Activated T-cell treated with anti-CD3 and anti-CD28 coated beads, Interleukin-2, amount 50 U/mL, for 72 hours (primary cell): ENCODE measurements at regions not wholly inside any gene's neighbourhood (a gene's known extent, or its start where the extent isn't known, plus 50 kb on each side); places are given as distances from the start of the nearest gene placed in this dataset.

Experiments used
- ATAC-seq, 2 donors: fragments of 150-1000 bp; cut with Tn5 transposase; replicated peaks in 1 of 2; 2 replicates each; pipeline ENCODE4 v1.10.0; 2021; ENCODE audit warnings: moderate library complexity in 2 of 2, mild to moderate bottlenecking in 1 of 2
- DNase-seq, 2 donors: peaks; one replicate each; pipeline ENCODE4 v3.0.0; 2021 to 2022; ENCODE audit warnings: mixed read lengths in 1 of 2
- H3K27ac Mint-ChIP-seq: one replicate; pipeline ENCODE4 v1.8.0; 2022; ENCODE audit warnings: mild to moderate bottlenecking, moderate library complexity, mixed read lengths
- H3K27me3 Mint-ChIP-seq: one replicate; pipeline ENCODE4 v1.8.0; 2022; ENCODE audit warnings: low read depth, mixed read lengths
- H3K36me3 Mint-ChIP-seq, 2 donors: one replicate each; pipeline ENCODE4 v1.8.0; 2022; ENCODE audit warnings: mixed read lengths in 2 of 2, mild to moderate bottlenecking in 1 of 2; ENCODE audit not compliant: insufficient read depth in 2 of 2
- H3K4me1 Mint-ChIP-seq: one replicate; pipeline ENCODE4 v1.8.0; 2022; ENCODE audit warnings: low read depth, mixed read lengths
- H3K4me3 Mint-ChIP-seq, 2 donors: one replicate each; pipeline ENCODE4 v1.8.0; 2022; ENCODE audit warnings: mild to moderate bottlenecking in 2 of 2, mixed read lengths in 2 of 2, moderate library complexity in 2 of 2
- H3K9me3 Mint-ChIP-seq, 2 donors: one replicate each; pipeline ENCODE4 v1.8.0; 2022; ENCODE audit warnings: mixed read lengths in 2 of 2

DNA sequence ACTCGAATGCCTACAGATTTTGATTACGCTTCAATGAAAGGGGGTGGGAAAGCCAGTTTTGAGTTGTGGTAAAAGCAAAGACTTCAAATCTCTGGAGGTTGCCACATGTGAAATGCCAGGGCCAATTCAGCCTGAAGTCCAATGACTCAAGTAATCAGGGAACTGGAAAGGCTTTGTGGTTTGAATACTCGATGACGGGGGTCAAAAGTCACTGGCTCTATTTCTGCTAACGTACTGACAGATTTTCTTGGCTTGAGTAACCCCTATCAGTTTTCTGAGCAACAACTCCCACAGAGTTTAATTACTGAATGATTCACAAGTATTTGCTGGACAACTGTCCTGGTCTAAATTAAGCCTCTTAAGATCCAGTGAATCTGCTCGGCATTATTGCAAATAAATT is 152.2 kb downstream of the SIPA1L2 start:
- no peak for ATAC-seq
- no peak overlapping the region for H3K27ac Mint-ChIP-seq
- H3K4me1 Mint-ChIP-seq = no peaks in the 10 kb centered on the region
- H3K4me3 Mint-ChIP-seq = no peak overlapping the region
- no peaks in the 10 kb centered on the region for H3K9me3 Mint-ChIP-seq
- no peak for DNase-seq
- no peaks in the 10 kb centered on the region for H3K27me3 Mint-ChIP-seq
- peaks cover 0 to 5% of the 10 kb centered on the region in 2 donors for H3K36me3 Mint-ChIP-seq

DNA sequence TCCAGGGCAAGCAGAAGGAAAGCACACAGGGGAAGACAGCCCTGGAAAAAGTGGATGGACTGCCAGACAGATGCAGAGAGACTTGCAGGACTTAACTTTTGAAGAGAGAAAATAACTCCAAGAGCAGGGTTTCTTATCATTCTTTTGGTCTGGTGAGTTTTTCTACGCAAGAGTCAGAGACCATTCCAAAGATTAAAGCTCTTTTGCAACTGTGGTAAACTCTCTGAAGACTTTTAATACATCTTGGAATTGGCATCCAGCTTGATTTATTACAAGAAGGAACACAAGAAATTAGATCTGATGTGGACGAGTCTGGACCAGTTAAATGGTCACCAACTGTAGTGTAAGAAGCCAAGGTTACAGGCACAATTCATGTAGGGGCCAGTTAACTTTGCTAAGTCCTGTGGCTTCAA is 153.4 kb downstream of the SIPA1L2 start:
- DNase-seq (no peak), ATAC-seq (no peak)
- no peaks in the 10 kb centered on the region for H3K4me1 Mint-ChIP-seq
- H3K36me3 Mint-ChIP-seq = peaks cover 0 to 4% of the 10 kb centered on the region in 2 donors
- no peaks in the 10 kb centered on the region for H3K9me3 Mint-ChIP-seq
- H3K4me3 Mint-ChIP-seq = no peak overlapping the region
- H3K27ac Mint-ChIP-seq = no peak overlapping the region
- H3K27me3 Mint-ChIP-seq = no peaks in the 10 kb centered on the region

DNA sequence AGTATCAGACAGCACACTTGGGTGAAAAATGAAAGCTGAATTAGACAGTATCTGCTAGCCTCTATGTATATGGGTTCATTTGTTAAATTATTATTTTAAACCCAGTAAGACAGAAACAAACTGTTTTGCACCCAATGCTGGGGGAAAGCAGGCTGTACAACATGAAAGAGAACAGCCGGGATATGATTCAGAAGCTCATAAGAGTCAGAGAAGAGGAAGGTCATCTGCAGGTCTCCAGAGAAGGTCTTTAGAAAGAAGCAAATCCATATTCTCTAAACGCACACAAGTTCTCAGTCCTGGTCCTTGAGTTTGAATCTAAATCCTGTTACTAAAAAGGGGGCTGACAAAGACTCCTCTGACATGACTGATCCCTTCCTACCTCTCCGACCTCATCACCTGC is 155.1 kb downstream of the SIPA1L2 start:
- peaks cover 0 to 1% of the 10 kb centered on the region in 2 donors for H3K36me3 Mint-ChIP-seq
- no peak for ATAC-seq

DNA sequence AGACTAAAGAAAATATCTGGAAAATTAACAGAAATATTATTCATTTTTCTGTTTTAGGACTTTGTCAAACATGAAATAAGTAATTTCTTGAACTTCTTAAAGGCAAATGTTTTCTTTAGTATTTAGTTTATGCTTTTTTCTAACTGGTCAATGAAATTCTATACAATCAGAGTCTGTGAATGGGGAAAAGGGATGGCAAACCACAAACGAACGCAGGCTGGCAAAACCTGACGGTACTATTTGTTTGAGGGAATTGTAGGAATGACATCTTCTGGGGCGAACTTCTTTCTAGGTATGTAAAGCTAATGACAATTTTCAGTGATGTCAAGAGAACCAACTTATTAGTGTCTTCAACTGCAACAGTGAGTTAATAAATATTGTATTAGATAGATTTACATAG is 156.0 kb downstream of the SIPA1L2 start:
- Mint-ChIP-seq H3K27me3 (no peaks in the 10 kb centered on the region), H3K36me3 (peaks cover 0 to 1% of the 10 kb centered on the region in 2 donors), H3K4me3 (no peak overlapping the region), H3K9me3 (no peaks in the 10 kb centered on the region), H3K27ac (no peak overlapping the region), H3K4me1 (peaks cover 6% of the 10 kb centered on the region)
- ATAC-seq (no peak), DNase-seq (no peak)

More for the DNA sequence above, 155.1 kb downstream of the SIPA1L2 start:
- no peak for DNase-seq
- H3K27ac Mint-ChIP-seq = no peak overlapping the region
- H3K4me1 Mint-ChIP-seq = peaks cover 6% of the 10 kb centered on the region
- no peaks in the 10 kb centered on the region for H3K9me3 Mint-ChIP-seq
- H3K27me3 Mint-ChIP-seq = no peaks in the 10 kb centered on the region
- no peak overlapping the region for H3K4me3 Mint-ChIP-seq

DNA sequence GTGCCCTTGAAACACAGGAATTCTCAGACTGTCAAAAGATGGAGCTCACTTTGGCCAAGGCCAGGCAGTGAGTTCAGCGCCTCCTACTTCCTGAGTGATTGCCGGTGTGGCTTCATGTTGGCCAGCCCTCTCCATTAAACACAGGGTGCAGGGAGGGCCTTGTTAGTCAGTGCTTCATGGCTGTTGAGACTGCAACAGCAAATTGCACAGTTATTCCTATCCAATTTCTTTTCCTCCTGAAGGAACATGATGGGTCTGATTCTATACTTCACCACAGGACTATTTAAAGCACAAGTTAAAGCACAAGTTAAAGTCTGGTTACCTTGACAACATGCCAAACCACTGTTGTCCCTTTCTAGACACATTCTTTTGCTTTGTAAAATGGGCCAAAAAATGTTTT is 156.6 kb downstream of the SIPA1L2 start:
- H3K4me1 Mint-ChIP-seq = peaks cover 6% of the 10 kb centered on the region
- H3K4me3 Mint-ChIP-seq = no peak overlapping the region
- no peaks in the 10 kb centered on the region for H3K27me3 Mint-ChIP-seq
- DNase-seq (no peak), ATAC-seq (no peak)
- no peaks in the 10 kb centered on the region for H3K9me3 Mint-ChIP-seq
- peaks cover 0 to 1% of the 10 kb centered on the region in 2 donors for H3K36me3 Mint-ChIP-seq
- H3K27ac Mint-ChIP-seq = no peak overlapping the region

DNA sequence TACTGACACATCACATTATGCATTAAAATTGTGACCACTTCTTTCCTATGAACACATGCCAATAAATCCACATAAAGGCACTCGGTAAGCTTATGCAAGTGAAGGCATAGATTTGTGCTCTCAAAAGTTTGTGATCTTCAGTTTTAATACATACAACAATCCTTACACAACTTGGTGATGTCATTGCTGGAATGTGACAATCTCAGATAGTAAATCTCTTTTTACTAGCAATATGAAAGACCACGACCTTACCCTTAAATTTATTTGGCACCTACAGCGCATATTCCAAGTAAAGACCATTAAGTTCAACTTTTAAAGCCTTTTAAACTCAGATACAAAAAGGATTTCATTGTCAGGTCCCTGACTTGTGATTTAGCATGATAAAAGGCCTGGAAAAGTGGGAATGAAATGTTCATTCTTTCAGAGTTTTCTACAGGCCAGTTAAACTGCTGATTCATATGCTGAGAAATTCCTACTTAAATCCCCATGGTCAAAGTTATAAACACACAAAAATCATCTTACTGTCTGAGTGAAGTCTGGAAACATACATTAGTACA is 157.4 kb downstream of the SIPA1L2 start:
- no peak overlapping the region for H3K4me3 Mint-ChIP-seq
- H3K27ac Mint-ChIP-seq = no peak overlapping the region
- peaks cover 6% of the 10 kb centered on the region for H3K4me1 Mint-ChIP-seq
- H3K9me3 Mint-ChIP-seq = no peaks in the 10 kb centered on the region
- ATAC-seq = no peak
- no peaks in the 10 kb centered on the region for H3K27me3 Mint-ChIP-seq
- H3K36me3 Mint-ChIP-seq = peaks cover 0 to 1% of the 10 kb centered on the region in 2 donors
- no peak for DNase-seq

DNA sequence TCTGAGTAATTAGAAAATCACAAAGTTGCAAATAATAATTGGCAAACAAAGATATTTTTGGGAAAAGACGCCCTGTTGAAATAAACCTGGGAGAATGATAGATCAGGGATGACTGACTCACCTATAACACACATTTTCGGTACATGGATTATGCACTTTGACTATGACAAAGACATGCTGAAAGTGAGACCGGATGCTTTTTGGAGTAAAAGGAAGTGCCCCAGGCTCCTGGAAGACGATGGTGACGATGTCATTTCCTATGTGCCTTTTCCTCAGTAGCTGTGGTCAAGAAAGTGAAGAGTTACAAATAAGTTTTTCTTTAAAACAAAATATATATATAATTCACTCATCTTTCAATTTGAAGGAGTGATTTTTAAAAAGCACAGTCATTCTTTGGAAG is 158.7 kb downstream of the SIPA1L2 start:
- no peak for ATAC-seq
- no peak for DNase-seq
- no peaks in the 10 kb centered on the region for H3K27me3 Mint-ChIP-seq

DNA sequence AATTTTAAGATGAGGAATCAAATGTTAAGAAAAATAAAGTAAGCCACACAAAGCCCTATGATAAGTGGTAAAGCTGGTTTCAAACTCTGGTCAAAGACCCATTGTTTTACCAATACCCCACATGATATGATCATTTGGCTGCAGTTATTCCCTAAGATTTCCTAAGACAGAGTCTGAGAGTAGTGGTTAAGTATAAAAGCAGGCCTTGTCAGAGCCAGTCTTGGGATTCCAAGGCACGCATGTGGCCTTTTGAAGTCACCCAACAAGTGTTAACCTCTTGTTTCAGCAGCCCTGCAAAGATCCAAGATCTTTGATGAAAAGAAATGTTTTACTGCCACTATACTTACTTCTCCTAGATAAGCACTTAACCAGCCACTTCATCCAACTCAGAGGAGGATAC is 159.2 kb downstream of the SIPA1L2 start:
- no peaks in the 10 kb centered on the region for H3K27me3 Mint-ChIP-seq
- ATAC-seq (no peak), DNase-seq (no peak)
- H3K27ac Mint-ChIP-seq = no peak overlapping the region
- H3K9me3 Mint-ChIP-seq = no peaks in the 10 kb centered on the region
- H3K4me3 Mint-ChIP-seq = no peak overlapping the region
- H3K4me1 Mint-ChIP-seq = peaks cover 6% of the 10 kb centered on the region
- H3K36me3 Mint-ChIP-seq = no peaks in the 10 kb centered on the region

More for the DNA sequence above, 158.7 kb downstream of the SIPA1L2 start:
- peaks cover 6% of the 10 kb centered on the region for H3K4me1 Mint-ChIP-seq
- H3K4me3 Mint-ChIP-seq = no peak overlapping the region
- no peak overlapping the region for H3K27ac Mint-ChIP-seq
- no peaks in the 10 kb centered on the region for H3K9me3 Mint-ChIP-seq
- H3K36me3 Mint-ChIP-seq = peaks cover 0 to under 1% of the 10 kb centered on the region in 2 donors

DNA sequence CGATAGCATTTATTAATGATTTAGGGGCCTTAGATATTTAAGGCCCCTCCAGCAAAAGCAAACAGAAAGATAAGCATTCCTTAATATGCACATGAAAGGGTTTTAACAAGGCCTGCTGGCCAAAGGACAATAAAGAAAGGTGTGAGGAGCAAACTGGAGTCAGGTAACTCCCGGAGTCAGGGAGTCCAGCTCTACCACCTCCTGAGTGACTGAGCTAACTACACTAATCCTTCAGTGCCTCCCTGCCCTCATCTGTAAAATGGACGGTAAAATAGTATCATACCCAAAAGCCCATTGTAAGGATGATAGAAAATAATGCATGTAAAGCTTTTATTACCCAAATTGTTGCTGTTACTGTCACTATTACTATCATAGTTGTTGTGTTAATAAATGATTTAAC is 161.7 kb downstream of the SIPA1L2 start:
- H3K9me3 Mint-ChIP-seq = no peaks in the 10 kb centered on the region
- no peak overlapping the region for H3K27ac Mint-ChIP-seq
- ATAC-seq (no peak), DNase-seq (no peak)
- H3K4me1 Mint-ChIP-seq = peaks cover 6% of the 10 kb centered on the region
- H3K4me3 Mint-ChIP-seq = no peak overlapping the region
- no peaks in the 10 kb centered on the region for H3K36me3 Mint-ChIP-seq
- no peaks in the 10 kb centered on the region for H3K27me3 Mint-ChIP-seq

DNA sequence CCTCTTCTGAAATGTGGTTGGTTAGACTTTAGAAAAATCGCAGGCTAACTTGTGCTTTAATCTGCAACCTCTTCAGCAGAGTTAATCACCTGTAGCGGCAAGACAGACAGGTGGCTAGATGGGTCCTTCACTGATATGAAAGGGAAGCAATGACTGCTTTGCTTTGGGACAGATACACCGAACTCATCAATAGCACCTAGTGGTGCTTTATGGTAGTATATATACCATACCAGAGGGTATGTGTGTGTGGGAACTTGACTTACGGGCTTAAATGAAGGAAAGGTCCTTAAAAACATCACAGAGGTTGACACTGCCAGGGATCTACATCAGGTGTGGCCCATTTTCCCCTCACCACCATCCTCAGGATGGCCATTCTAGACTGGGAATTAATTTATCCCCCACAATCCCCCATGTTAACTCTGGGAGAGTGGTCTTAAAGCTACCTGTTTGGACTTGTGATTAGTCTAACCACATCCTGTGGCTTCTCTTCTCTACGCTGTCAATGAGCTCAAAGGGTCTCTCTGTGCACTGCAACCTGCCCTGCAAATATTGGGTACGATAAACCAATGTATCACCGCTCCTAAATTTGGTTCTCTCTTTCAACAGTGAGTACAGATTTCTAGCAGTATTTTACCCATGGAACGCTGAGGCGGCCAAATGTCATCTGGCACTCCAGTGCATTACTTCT is 162.7 kb downstream of the SIPA1L2 start:
- no peak overlapping the region for H3K27ac Mint-ChIP-seq
- no peaks in the 10 kb centered on the region for H3K36me3 Mint-ChIP-seq
- peaks cover 6% of the 10 kb centered on the region for H3K4me1 Mint-ChIP-seq
- no peaks in the 10 kb centered on the region for H3K9me3 Mint-ChIP-seq
- H3K27me3 Mint-ChIP-seq = no peaks in the 10 kb centered on the region
- H3K4me3 Mint-ChIP-seq = no peak overlapping the region
- no peak for ATAC-seq
- DNase-seq = no peak

DNA sequence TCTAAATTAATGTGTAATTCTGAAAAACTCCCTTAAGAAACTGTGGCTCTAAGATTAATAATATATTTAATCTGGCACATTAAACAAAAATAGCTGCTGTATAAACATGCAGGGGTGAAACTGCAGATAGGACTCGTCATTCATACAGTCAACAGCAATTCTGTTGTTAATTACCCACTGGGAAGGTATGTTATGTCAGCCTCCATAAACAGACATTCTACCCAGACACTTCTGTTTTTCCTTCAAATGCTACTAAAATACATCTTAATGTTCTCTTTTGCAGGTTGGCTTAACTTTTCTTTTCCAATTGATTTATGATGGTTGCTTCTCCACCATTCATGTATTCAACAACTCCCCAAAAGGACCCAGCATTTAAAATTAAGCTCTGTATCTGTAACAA is 165.6 kb downstream of the SIPA1L2 start:
- Mint-ChIP-seq H3K4me1 (no peaks in the 10 kb centered on the region), H3K36me3 (no peaks in the 10 kb centered on the region), H3K27me3 (no peaks in the 10 kb centered on the region), H3K4me3 (no peak overlapping the region), H3K27ac (no peak overlapping the region), H3K9me3 (no peaks in the 10 kb centered on the region)
- ATAC-seq = no peak
- DNase-seq = no peak

DNA sequence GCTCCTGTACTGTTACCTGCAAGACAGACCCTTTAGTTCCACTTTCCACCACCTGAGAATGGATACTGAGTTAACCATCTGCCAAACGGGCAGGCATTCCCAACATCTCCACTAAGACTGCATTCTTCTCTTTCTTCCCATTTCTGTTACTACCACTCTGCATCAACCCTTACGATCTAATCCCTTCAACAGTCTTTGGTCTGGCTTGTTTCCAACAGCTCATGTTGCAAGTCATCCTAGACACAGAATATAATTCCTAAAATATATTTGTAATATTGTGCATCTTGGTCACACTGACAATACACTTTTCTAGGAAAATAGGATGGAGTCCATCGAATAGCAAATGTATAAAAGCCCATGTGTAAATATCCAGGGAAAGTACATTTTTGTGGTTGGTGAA is 166.7 kb downstream of the SIPA1L2 start:
- no peak overlapping the region for H3K27ac Mint-ChIP-seq
- no peaks in the 10 kb centered on the region for H3K9me3 Mint-ChIP-seq
- ATAC-seq = no peak

DNA sequence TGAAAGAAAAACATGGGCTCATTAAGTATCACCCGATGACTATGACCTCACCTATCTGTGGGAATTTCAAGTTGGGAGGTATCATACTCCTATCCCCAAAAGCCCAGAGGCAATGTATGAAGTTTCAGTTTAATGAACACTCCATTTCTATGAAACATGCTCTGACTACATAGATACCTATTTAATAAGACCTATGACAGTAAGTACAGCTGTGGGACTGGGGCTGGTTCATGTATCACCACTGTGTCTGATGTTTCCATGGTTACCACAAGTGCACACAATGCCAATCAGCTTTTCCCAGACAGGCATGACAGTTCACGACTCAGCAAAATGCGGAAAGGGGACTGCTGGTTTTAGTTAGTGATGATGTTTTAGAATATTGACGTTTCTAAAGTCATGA is 167.7 kb downstream of the SIPA1L2 start:
- Mint-ChIP-seq H3K9me3 (no peaks in the 10 kb centered on the region), H3K4me3 (no peak overlapping the region), H3K27me3 (no peaks in the 10 kb centered on the region), H3K27ac (no peak overlapping the region), H3K36me3 (no peaks in the 10 kb centered on the region), H3K4me1 (peaks cover 7% of the 10 kb centered on the region)
- DNase-seq = no peak
- ATAC-seq = no peak

More for the DNA sequence above, 166.7 kb downstream of the SIPA1L2 start:
- Mint-ChIP-seq H3K36me3 (no peaks in the 10 kb centered on the region), H3K27me3 (no peaks in the 10 kb centered on the region), H3K4me3 (no peak overlapping the region), H3K4me1 (no peaks in the 10 kb centered on the region)
- DNase-seq = no peak

DNA sequence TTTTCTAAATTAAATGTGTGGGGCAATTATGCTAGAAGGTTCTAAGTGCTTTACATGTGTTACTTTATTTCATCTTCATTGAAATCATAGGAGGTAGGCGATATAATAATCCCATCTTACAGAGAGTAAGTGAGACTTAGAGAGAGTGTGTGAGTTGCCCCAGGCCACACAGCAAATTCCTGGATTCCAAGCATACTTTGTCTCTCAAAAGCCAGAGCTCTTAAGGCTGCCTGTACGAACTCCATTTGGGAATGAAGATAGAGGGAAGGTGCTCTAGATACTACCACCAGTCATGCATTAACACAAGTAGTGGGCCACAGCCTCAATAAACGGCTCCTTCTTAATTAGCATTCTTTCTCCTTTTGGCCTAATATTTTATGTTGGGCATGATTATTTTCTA is 170.1 kb downstream of the SIPA1L2 start:
- Mint-ChIP-seq H3K4me3 (no peak overlapping the region), H3K9me3 (no peaks in the 10 kb centered on the region), H3K4me1 (peaks cover 8% of the 10 kb centered on the region), H3K27ac (no peak overlapping the region), H3K36me3 (no peaks in the 10 kb centered on the region), H3K27me3 (no peaks in the 10 kb centered on the region)
- no peak for ATAC-seq
- DNase-seq = no peak
